PC-3 (cell line): ENCODE measurements at regions not wholly inside any gene's neighbourhood (a gene's known extent, or its start where the extent isn't known, plus 50 kb on each side); places are given as distances from the start of the nearest gene placed in this dataset.

ENCODE experiments used
- ATAC-seq: fragments of 200-7000 bp; cut with Tn5 transposase; 2 replicates; pipeline ENCODE4 v1.9.1; 2020; ENCODE audit warnings: mild to moderate bottlenecking, moderate library complexity
- BruUV-seq: library from RNA; stranded (reverse); fragments of 400-500 nt; replicated peaks from 2 replicates; lab custom pipeline; 2021; lab: Mats Ljungman, UMichigan
- CTCF ChIA-PET: fragments of 300-600 bp; sonication (Branson Sonifier 250); formaldehyde crosslinking; loops from one replicate; lab custom pipeline; 2022; ENCODE audit warnings: antibody characterized with exemption; lab: Charles Lee
- POLR2A ChIA-PET: fragments of 300-600 bp; sonication (Branson Sonifier 250); formaldehyde crosslinking; loops from one replicate; lab custom pipeline; 2022; ENCODE audit warnings: antibody characterized with exemption; ENCODE audit not compliant: unreplicated experiment; lab: Charles Lee
- DNase-seq: peaks from one replicate; pipeline ENCODE4 v3.0.0-alpha.2; 2015
- H2AFZ ChIP-seq: fragments of 300-600 bp; sonication (generic); 2 replicates; pipeline ENCODE4 v1.6.0; 2016; ENCODE audit warnings: antibody characterized with exemption, low read length
- H3F3A ChIP-seq: fragments of 300-600 bp; sonication (generic); one replicate; pipeline ENCODE4 v1.6.0; 2017; ENCODE audit warnings: antibody characterized with exemption, low read length, control low read depth, mild to moderate bottlenecking; ENCODE audit not compliant: unreplicated experiment
- H3K27ac ChIP-seq: fragments of 300-600 bp; sonication (generic); 2 replicates; pipeline ENCODE4 v1.5.1; 2016; ENCODE audit warnings: mild to moderate bottlenecking, low read length
- H3K27me3 ChIP-seq: fragments of 300-600 bp; sonication (generic); 2 replicates; pipeline ENCODE4 v1.6.1; 2016; ENCODE audit warnings: low read length, mixed read lengths
- H3K36me3 ChIP-seq: fragments of 300-600 bp; sonication (generic); 2 replicates; pipeline ENCODE4 v1.6.1; 2016; ENCODE audit warnings: low read depth, mixed run types, low read length, mixed read lengths
- H3K4me1 ChIP-seq: fragments of 300-600 bp; sonication (generic); 2 replicates; pipeline ENCODE4 v1.5.1; 2016; ENCODE audit warnings: low read length; ENCODE audit not compliant: insufficient read depth
- H3K4me2 ChIP-seq: fragments of 300-600 bp; sonication (generic); 2 replicates; pipeline ENCODE4 v1.6.0; 2016; ENCODE audit warnings: low read length
- H3K4me3 ChIP-seq: fragments of 300-600 bp; sonication (generic); 2 replicates; pipeline ENCODE4 v1.5.1; 2016; ENCODE audit warnings: mild to moderate bottlenecking, low read length, mixed read lengths
- H3K79me2 ChIP-seq: fragments of 300-600 bp; sonication (generic); 2 replicates; pipeline ENCODE4 v1.6.1; 2017; ENCODE audit warnings: low read length, mixed read lengths
- H3K9ac ChIP-seq: fragments of 300-600 bp; sonication (generic); 2 replicates; pipeline ENCODE4 v1.6.0; 2016; ENCODE audit warnings: mild to moderate bottlenecking, low read length
- H3K9me2 ChIP-seq: fragments of 300-600 bp; sonication (generic); replicated peaks from 2 replicates; pipeline ENCODE4 v1.6.1; 2016; ENCODE audit warnings: mixed run types, low read length, mixed read lengths
- H3K9me3 ChIP-seq: fragments of 300-600 bp; sonication (generic); 2 replicates; pipeline ENCODE4 v1.6.1; 2016; ENCODE audit warnings: low read length, mixed read lengths
- H4K20me1 ChIP-seq: fragments of 300-600 bp; sonication (generic); 2 replicates; pipeline ENCODE4 v1.6.1; 2016; ENCODE audit warnings: low read length, mixed read lengths
- EZH2 ChIP-seq: fragments of 300-600 bp; sonication (generic); IDR thresholded peaks from one replicate; pipeline ENCODE4 v1.6.1; 2017; ENCODE audit warnings: antibody characterized with exemption, mild to moderate bottlenecking, low read length; ENCODE audit not compliant: unreplicated experiment
- EZH2phosphoT487 ChIP-seq: fragments of 300-600 bp; sonication (generic); IDR thresholded peaks from 2 replicates; pipeline ENCODE4 v1.6.1; 2018; ENCODE audit warnings: mild to moderate bottlenecking, antibody characterized with exemption, low read length, borderline replicate concordance
- intact Hi-C: fragments of 100-400 bp; cut with micrococcal nuclease; formaldehyde crosslinking; loops from 2 replicates; pipeline ENCODE4 v1.9.0; 2023
- TF ChIP-seq, protein P1 (sequence below): fragments of 300-600 bp; sonication (generic); conservative IDR thresholded peaks from 2 replicates; pipeline ENCODE4 v1.5.1; 2017; ENCODE audit warnings: antibody characterized with exemption, low read depth, mild to moderate bottlenecking, low read length

DNA sequence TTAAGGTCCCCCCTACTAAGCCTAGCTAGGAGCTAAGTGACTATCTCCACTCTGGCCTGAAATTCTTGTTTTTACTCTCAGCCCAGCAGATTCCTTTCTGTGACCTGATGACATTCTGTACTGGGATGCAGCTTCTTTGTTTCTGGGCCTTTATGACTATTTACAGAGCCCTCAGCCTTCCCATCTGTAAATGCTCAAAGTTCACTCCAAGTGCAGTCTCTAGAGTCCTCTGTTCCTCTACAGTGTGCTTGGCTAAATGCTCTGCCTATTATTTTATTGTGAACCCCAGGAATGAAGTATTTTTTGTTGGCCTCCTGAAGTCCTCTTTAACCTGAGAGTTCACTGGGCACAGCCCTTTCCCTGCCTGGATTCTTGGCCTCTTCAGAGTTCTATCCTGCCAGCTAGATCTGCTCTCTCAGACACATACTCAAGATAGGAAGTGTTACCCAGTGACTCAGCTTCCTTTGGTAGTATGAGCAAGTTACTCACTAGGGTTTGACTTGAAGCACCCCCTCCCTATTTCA is 278.1 kb upstream of the P2RY1 start:
- H3K4me2 ChIP-seq, result no peak overlapping the region
- intact Hi-C loops, result no loop called here
- H3K9me3 ChIP-seq, result no peaks in the 10 kb centered on the region
- H4K20me1 ChIP-seq, result no peaks in the 10 kb centered on the region
- no peaks in the 10 kb centered on the region for H3K4me1 ChIP-seq
- no peak overlapping the region for H3K4me3 ChIP-seq
- H3K36me3 ChIP-seq, result no peaks in the 10 kb centered on the region
- POLR2A ChIA-PET, result no interaction called here
- BruUV-seq, result no TSS peak
- peak; percentile 10 for DNase-seq
- H3K9ac ChIP-seq, result no peak overlapping the region
- CTCF ChIA-PET, result no interaction called here
- no peak for TF ChIP-seq EZH2phosphoT487
- TF ChIP-seq, protein P1, sequence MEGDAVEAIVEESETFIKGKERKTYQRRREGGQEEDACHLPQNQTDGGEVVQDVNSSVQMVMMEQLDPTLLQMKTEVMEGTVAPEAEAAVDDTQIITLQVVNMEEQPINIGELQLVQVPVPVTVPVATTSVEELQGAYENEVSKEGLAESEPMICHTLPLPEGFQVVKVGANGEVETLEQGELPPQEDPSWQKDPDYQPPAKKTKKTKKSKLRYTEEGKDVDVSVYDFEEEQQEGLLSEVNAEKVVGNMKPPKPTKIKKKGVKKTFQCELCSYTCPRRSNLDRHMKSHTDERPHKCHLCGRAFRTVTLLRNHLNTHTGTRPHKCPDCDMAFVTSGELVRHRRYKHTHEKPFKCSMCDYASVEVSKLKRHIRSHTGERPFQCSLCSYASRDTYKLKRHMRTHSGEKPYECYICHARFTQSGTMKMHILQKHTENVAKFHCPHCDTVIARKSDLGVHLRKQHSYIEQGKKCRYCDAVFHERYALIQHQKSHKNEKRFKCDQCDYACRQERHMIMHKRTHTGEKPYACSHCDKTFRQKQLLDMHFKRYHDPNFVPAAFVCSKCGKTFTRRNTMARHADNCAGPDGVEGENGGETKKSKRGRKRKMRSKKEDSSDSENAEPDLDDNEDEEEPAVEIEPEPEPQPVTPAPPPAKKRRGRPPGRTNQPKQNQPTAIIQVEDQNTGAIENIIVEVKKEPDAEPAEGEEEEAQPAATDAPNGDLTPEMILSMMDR, result no peak
- TF ChIP-seq EZH2, result no peak
- H3K27me3 ChIP-seq, result peaks cover 9% of the 10 kb centered on the region; the same call in 1 of the 2 replicates
- H2AFZ ChIP-seq, result no peak overlapping the region
- no peaks in the 10 kb centered on the region for H3K9me2 ChIP-seq
- no peak overlapping the region for H3K27ac ChIP-seq
- H3F3A ChIP-seq, result no peaks in the 10 kb centered on the region
- no peak for ATAC-seq
- no peaks in the 10 kb centered on the region for H3K79me2 ChIP-seq

DNA sequence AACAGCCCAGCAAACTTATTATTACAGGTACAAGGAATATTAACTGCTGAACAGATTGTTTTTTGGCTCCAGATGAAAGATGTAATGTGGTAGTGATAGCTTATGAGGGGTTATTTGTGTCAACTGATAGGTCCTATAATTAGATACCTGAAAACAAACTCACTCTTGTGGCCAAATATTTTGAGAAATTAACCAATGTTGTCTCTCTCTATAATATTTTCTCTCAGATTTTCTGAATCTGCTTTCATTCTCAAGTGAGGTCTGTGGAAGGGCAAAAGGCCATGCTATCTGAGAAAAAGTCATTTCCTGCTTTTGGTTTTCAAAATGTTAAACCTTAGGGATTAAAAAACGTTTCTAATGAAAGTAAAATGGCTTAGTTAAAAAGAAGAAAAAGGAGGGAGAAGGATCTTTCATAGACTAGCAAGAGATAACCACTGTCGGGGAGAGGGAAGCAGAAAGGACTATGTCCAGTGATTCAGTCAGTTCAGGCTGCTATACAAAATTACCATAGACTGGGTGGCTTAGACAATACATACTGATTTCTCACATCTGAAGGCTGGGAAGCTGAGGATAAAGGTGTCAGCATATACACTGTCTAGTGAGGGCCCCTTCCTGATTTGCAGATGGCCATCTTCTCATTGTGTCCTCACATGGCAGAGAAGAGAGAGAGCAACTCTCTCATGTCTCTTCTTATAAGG is 277.5 kb upstream of the P2RY1 start:
- Histone ChIP-seq H4K20me1 (no peaks in the 10 kb centered on the region), H3K9me2 (no peaks in the 10 kb centered on the region), H3K27ac (no peak overlapping the region), H3K36me3 (no peaks in the 10 kb centered on the region), H3K4me1 (no peaks in the 10 kb centered on the region), H2AFZ (no peak overlapping the region), H3K9ac (no peak overlapping the region), H3F3A (no peaks in the 10 kb centered on the region), H3K79me2 (no peaks in the 10 kb centered on the region), H3K4me3 (no peak overlapping the region), H3K27me3 (peaks cover 3% of the 10 kb centered on the region; the same call in 1 of the 2 replicates), H3K4me2 (no peak overlapping the region), H3K9me3 (no peaks in the 10 kb centered on the region)
- no peak for ATAC-seq
- POLR2A ChIA-PET, result no interaction called here
- BruUV-seq, result no TSS peak
- DNase-seq, result no peak
- intact Hi-C loops, result no loop called here
- TF ChIP-seq EZH2 (no peak), EZH2phosphoT487 (no peak)
- TF ChIP-seq, protein P1, result no peak
- CTCF ChIA-PET, result no interaction called here

DNA sequence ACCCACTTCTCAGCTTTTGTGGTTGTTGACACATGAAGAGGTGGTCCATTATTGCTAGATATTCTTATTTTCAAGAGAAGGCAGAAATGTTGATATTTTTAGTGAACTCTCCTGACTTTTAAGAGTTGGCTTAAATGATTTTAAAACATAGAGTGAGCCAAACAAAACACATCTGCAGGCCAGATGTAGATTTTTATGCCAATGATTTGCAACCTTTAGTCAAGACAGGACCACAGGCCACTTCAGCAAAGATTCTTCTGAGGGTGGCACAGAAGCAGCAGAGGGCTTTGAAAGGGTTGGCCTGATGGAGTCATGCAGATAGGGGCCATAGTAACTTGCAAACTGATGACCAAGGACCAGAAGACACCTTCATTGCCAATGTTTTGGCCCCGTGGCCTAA is 276.5 kb upstream of the P2RY1 start:
- intact Hi-C loops, result no loop called here
- no peak overlapping the region for H2AFZ ChIP-seq
- ChIA-PET POLR2A (no interaction called here), CTCF (no interaction called here)
- no peaks in the 10 kb centered on the region for H3F3A ChIP-seq
- no peak overlapping the region for H3K9ac ChIP-seq
- no peak overlapping the region for H3K4me2 ChIP-seq
- H3K27ac ChIP-seq, result no peak overlapping the region
- H3K36me3 ChIP-seq, result no peaks in the 10 kb centered on the region
- H3K9me2 ChIP-seq, result no peaks in the 10 kb centered on the region
- no peaks in the 10 kb centered on the region for H3K27me3 ChIP-seq
- no TSS peak for BruUV-seq
- TF ChIP-seq EZH2phosphoT487 (no peak), EZH2 (no peak)
- TF ChIP-seq, protein P1, result no peak
- H3K4me1 ChIP-seq, result no peaks in the 10 kb centered on the region
- ATAC-seq (no peak), DNase-seq (no peak)
- no peaks in the 10 kb centered on the region for H3K9me3 ChIP-seq
- no peaks in the 10 kb centered on the region for H4K20me1 ChIP-seq
- no peak overlapping the region for H3K4me3 ChIP-seq
- no peaks in the 10 kb centered on the region for H3K79me2 ChIP-seq
